ENCODE measurements at regions not wholly inside any gene's neighbourhood (a gene's known extent, or its start where the extent isn't known, plus 50 kb on each side); places are given as distances from the start of the nearest gene placed in this dataset.

GRCh38 chr2:72036173-72036545, 111.5 kb downstream of the CYP26B1 start:
- intact Hi-C loops (cut with micrococcal nuclease; ENCODE audit: unreplicated experiment), result no loop called here
- Histone ChIP-seq H3K79me2 (ENCODE audit: low read depth) (no peaks in the 10 kb centered on the region), H3K27ac (no peak overlapping the region), H3K4me3 (no peak overlapping the region), H2AFZ (no peak overlapping the region), H3F3A (ENCODE audit: insufficient read depth, low read depth) (no peaks in the 10 kb centered on the region), H3K36me3 (ENCODE audit: low read depth) (no peaks in the 10 kb centered on the region), H4K20me1 (ENCODE audit: insufficient read depth) (no peaks in the 10 kb centered on the region), H3K9me2 (ENCODE audit: insufficient read depth) (no peaks in the 10 kb centered on the region), H3K4me2 (no peak overlapping the region), H3K27me3 (ENCODE audit: insufficient read depth, low read depth) (no peaks in the 10 kb centered on the region), H3K9me3 (ENCODE audit: insufficient read depth, low read depth) (no peaks in the 10 kb centered on the region), H3K4me1 (replicated peaks; ENCODE audit: insufficient read depth) (peaks cover 14% of the 10 kb centered on the region)
- ChIA-PET CTCF (no interaction called here), POLR2A (ENCODE audit: unreplicated experiment) (no interaction called here)
- TF ChIP-seq EZH2 (IDR thresholded peaks at IDR 0.05; ENCODE audit: low read depth) (no peak), CTCF (conservative IDR thresholded peaks at IDR 0.05) (no peak)
- DNase-seq, result no peak
- no TSS peak for BruUV-seq (replicated peaks)

GRCh38 chr2:72035518-72036172, 112.0 kb downstream of the CYP26B1 start:
- no TSS peak for BruUV-seq (replicated peaks)
- H3K4me3 ChIP-seq, result no peak overlapping the region
- H3K9me3 ChIP-seq (ENCODE audit: insufficient read depth, low read depth), result no peaks in the 10 kb centered on the region
- H3K4me2 ChIP-seq, result no peak overlapping the region
- no peak for DNase-seq
- H3F3A ChIP-seq (ENCODE audit: insufficient read depth, low read depth), result no peaks in the 10 kb centered on the region
- TF ChIP-seq EZH2 (IDR thresholded peaks at IDR 0.05; ENCODE audit: low read depth) (no peak), CTCF (conservative IDR thresholded peaks at IDR 0.05) (no peak)
- H3K9me2 ChIP-seq (ENCODE audit: insufficient read depth), result no peaks in the 10 kb centered on the region
- H3K27ac ChIP-seq, result no peak overlapping the region
- intact Hi-C loops (cut with micrococcal nuclease; ENCODE audit: unreplicated experiment), result no loop called here
- no peaks in the 10 kb centered on the region for H3K36me3 ChIP-seq (ENCODE audit: low read depth)
- peaks cover 14% of the 10 kb centered on the region for H3K4me1 ChIP-seq (replicated peaks; ENCODE audit: insufficient read depth)
- POLR2A ChIA-PET (ENCODE audit: unreplicated experiment), result no interaction called here
- no peaks in the 10 kb centered on the region for H4K20me1 ChIP-seq (ENCODE audit: insufficient read depth)
- CTCF ChIA-PET, result no interaction called here
- no peaks in the 10 kb centered on the region for H3K79me2 ChIP-seq (ENCODE audit: low read depth)
- no peak overlapping the region for H2AFZ ChIP-seq
- H3K27me3 ChIP-seq (ENCODE audit: insufficient read depth, low read depth), result no peaks in the 10 kb centered on the region

GRCh38 chr2:72034353-72035095, 113.1 kb downstream of the CYP26B1 start:
- no peaks in the 10 kb centered on the region for H3F3A ChIP-seq (ENCODE audit: insufficient read depth, low read depth)
- H2AFZ ChIP-seq, result no peak overlapping the region
- TF ChIP-seq EZH2 (IDR thresholded peaks at IDR 0.05; ENCODE audit: low read depth) (no peak), CTCF (conservative IDR thresholded peaks at IDR 0.05) (no peak)
- POLR2A ChIA-PET (ENCODE audit: unreplicated experiment), result no interaction called here
- H4K20me1 ChIP-seq (ENCODE audit: insufficient read depth), result no peaks in the 10 kb centered on the region
- DNase-seq, result no peak
- no TSS peak for BruUV-seq (replicated peaks)
- H3K9me3 ChIP-seq (ENCODE audit: insufficient read depth, low read depth), result no peaks in the 10 kb centered on the region
- no peak overlapping the region for H3K27ac ChIP-seq
- no peaks in the 10 kb centered on the region for H3K79me2 ChIP-seq (ENCODE audit: low read depth)
- H3K4me2 ChIP-seq, result no peak overlapping the region
- no peak overlapping the region for H3K4me3 ChIP-seq
- intact Hi-C loops (cut with micrococcal nuclease; ENCODE audit: unreplicated experiment), result no loop called here
- H3K36me3 ChIP-seq (ENCODE audit: low read depth), result no peaks in the 10 kb centered on the region
- CTCF ChIA-PET, result no interaction called here
- no peaks in the 10 kb centered on the region for H3K9me2 ChIP-seq (ENCODE audit: insufficient read depth)
- H3K27me3 ChIP-seq (ENCODE audit: insufficient read depth, low read depth), result no peaks in the 10 kb centered on the region
- peaks cover 14% of the 10 kb centered on the region for H3K4me1 ChIP-seq (replicated peaks; ENCODE audit: insufficient read depth)

All from PC-9 (cell line).